NT2/D1 (cell line): ENCODE measurements at regions not wholly inside any gene's neighbourhood (a gene's known extent, or its start where the extent isn't known, plus 50 kb on each side); places are given as distances from the start of the nearest gene placed in this dataset.

ENCODE experiments used
- DNase-seq: peaks from one replicate; pipeline ENCODE4 v3.0.0-alpha.2; 2011; ENCODE audit warnings: low read depth, low spot score
- H3K27me3 ChIP-seq: 2 replicates; pipeline ENCODE4 v1.6.0; 2011; ENCODE audit warnings: mild to moderate bottlenecking; ENCODE audit not compliant: insufficient read length, insufficient read depth
- H3K36me3 ChIP-seq: 2 replicates; pipeline ENCODE4 v1.6.1; 2011; ENCODE audit warnings: mild to moderate bottlenecking, low read length, mixed read lengths; ENCODE audit not compliant: insufficient read depth, insufficient read length
- H3K4me1 ChIP-seq: 2 replicates; pipeline ENCODE4 v1.5.1; 2011; ENCODE audit not compliant: insufficient read depth, insufficient read length
- H3K4me3 ChIP-seq: 2 replicates; pipeline ENCODE4 v1.5.1; 2011; ENCODE audit warnings: low read depth; ENCODE audit not compliant: insufficient read length
- H3K9ac ChIP-seq: 2 replicates; pipeline ENCODE4 v1.6.0; 2011; ENCODE audit warnings: low read depth; ENCODE audit not compliant: insufficient read length
- H3K9me3 ChIP-seq: 2 replicates; pipeline ENCODE4 v1.5.1; 2011; ENCODE audit warnings: mild to moderate bottlenecking, low read length; ENCODE audit not compliant: insufficient read depth
- SUZ12 ChIP-seq: IDR thresholded peaks from 2 replicates; pipeline ENCODE4 v1.6.1; 2011; ENCODE audit not compliant: insufficient read length, insufficient read depth; ENCODE audit errors: extremely low read depth
- YY1 ChIP-seq: IDR thresholded peaks from 2 replicates; pipeline ENCODE4 v1.6.1; 2011; ENCODE audit not compliant: insufficient read length, insufficient read depth
- ZNF274 ChIP-seq: IDR thresholded peaks from 2 replicates; pipeline ENCODE4 v1.6.1; 2011; ENCODE audit warnings: mild to moderate bottlenecking, low read depth, low read length

GRCh38 chr12:94879542-94879941 is 124.0 kb downstream of the NDUFA12 start:
- H3K36me3 ChIP-seq, result no peaks in the 10 kb centered on the region
- peaks cover 13% of the 10 kb centered on the region for H3K27me3 ChIP-seq
- no peak overlapping the region for H3K9ac ChIP-seq
- H3K4me1 ChIP-seq, result no peaks in the 10 kb centered on the region
- H3K4me3 ChIP-seq, result no peak overlapping the region
- DNase-seq, result no peak
- TF ChIP-seq SUZ12, result no peak
- TF ChIP-seq ZNF274, result no peak
- no peaks in the 10 kb centered on the region for H3K9me3 ChIP-seq

GRCh38 chr12:94875525-94875924 is 128.0 kb downstream of the NDUFA12 start:
- peak; percentile 49 for DNase-seq
- H3K4me3 ChIP-seq, result no peak overlapping the region
- H3K9me3 ChIP-seq, result no peaks in the 10 kb centered on the region
- H3K4me1 ChIP-seq, result peaks cover 4% of the 10 kb centered on the region
- TF ChIP-seq ZNF274 (no peak), SUZ12 (peak; percentile 50)
- peaks cover 44% of the 10 kb centered on the region for H3K27me3 ChIP-seq
- H3K9ac ChIP-seq, result no peak overlapping the region
- no peaks in the 10 kb centered on the region for H3K36me3 ChIP-seq

- Histone ChIP-seq H3K9ac (no peak overlapping the region), H3K9me3 (no peaks in the 10 kb centered on the region), H3K27me3 (peaks cover 44% of the 10 kb centered on the region), H3K4me3 (peak overlapping the region; percentile 60), H3K4me1 (peaks cover 4% of the 10 kb centered on the region), H3K36me3 (no peaks in the 10 kb centered on the region)
- TF ChIP-seq SUZ12 (no peak), YY1 (no peak), ZNF274 (no peak)
- DNase-seq, result no peak
Observed at GRCh38 chr12:94874518-94875302, 128.8 kb downstream of the NDUFA12 start.

- Histone ChIP-seq H3K9ac (peak overlapping the region; percentile 81), H3K4me1 (peaks cover 4% of the 10 kb centered on the region), H3K9me3 (no peaks in the 10 kb centered on the region), H3K4me3 (peak overlapping the region; percentile 60), H3K36me3 (no peaks in the 10 kb centered on the region), H3K27me3 (peaks cover 44% of the 10 kb centered on the region)
- TF ChIP-seq ZNF274, result no peak
- TF ChIP-seq SUZ12, result no peak
- no peak for TF ChIP-seq YY1
- DNase-seq, result no peak
Observed at GRCh38 chr12:94873734-94874517, 129.6 kb downstream of the NDUFA12 start.

GRCh38 chr12:94872971-94873733 is 130.3 kb downstream of the NDUFA12 start:
- TF ChIP-seq ZNF274 (no peak), SUZ12 (peak; percentile 40), YY1 (no peak)
- Histone ChIP-seq H3K27me3 (peaks cover 44% of the 10 kb centered on the region), H3K36me3 (no peaks in the 10 kb centered on the region), H3K9me3 (no peaks in the 10 kb centered on the region), H3K4me3 (peak overlapping the region; percentile 60), H3K4me1 (peaks cover 4% of the 10 kb centered on the region), H3K9ac (peak overlapping the region; percentile 71)
- DNase-seq, result no peak

GRCh38 chr12:94872671-94872970 is 130.9 kb downstream of the NDUFA12 start:
- DNase-seq, result no peak
- H3K9me3 ChIP-seq, result no peaks in the 10 kb centered on the region
- H3K9ac ChIP-seq, result peak overlapping the region; percentile 71
- peaks cover 44% of the 10 kb centered on the region for H3K27me3 ChIP-seq
- peaks cover 4% of the 10 kb centered on the region for H3K4me1 ChIP-seq
- peak overlapping the region; percentile 60 for H3K4me3 ChIP-seq
- TF ChIP-seq ZNF274 (no peak), SUZ12 (no peak), YY1 (no peak)
- no peaks in the 10 kb centered on the region for H3K36me3 ChIP-seq
